Activated CD8-positive, alpha-beta T cell treated with anti-CD3 and anti-CD28 coated beads, Interleukin-2, amount 10 ng/mL, durations not matched to agents 7 days and 5 days (primary cell): ENCODE measurements at regions not wholly inside any gene's neighbourhood (a gene's known extent, or its start where the extent isn't known, plus 50 kb on each side); places are given as distances from the start of the nearest gene placed in this dataset.

Experiments used
- ATAC-seq: fragments of 150-1000 bp; cut with Tn5 transposase; one replicate; pipeline ENCODE4 v1.10.0; 2021; ENCODE audit warnings: moderate library complexity
- CTCF ChIA-PET: fragments of 350-600 bp; sonication (Branson Sonifier 250); formaldehyde crosslinking; loops from one replicate; lab custom pipeline; 2021; ENCODE audit warnings: antibody characterized with exemption; lab: Charles Lee
- POLR2A ChIA-PET: fragments of 350-600 bp; sonication (Branson Sonifier 250); formaldehyde crosslinking; loops from one replicate; lab custom pipeline; 2021; ENCODE audit warnings: antibody characterized with exemption; lab: Charles Lee
- DNase-seq: peaks from one replicate; pipeline ENCODE4 v3.0.0-alpha.2; 2020
- H3K27ac Mint-ChIP-seq: one replicate; pipeline ENCODE4 v1.8.0; 2021; ENCODE audit warnings: mild to moderate bottlenecking, mixed read lengths
- H3K27me3 Mint-ChIP-seq: one replicate; pipeline ENCODE4 v1.8.0; 2021; ENCODE audit warnings: low read depth, mixed read lengths
- H3K36me3 Mint-ChIP-seq: one replicate; pipeline ENCODE4 v1.8.0; 2021; ENCODE audit warnings: low read depth, mixed read lengths
- H3K4me1 Mint-ChIP-seq: one replicate; pipeline ENCODE4 v1.8.0; 2021; ENCODE audit warnings: low read depth, mixed read lengths
- H3K4me3 Mint-ChIP-seq: one replicate; pipeline ENCODE4 v1.8.0; 2021; ENCODE audit warnings: mild to moderate bottlenecking, mixed read lengths
- H3K9me3 Mint-ChIP-seq: one replicate; pipeline ENCODE4 v1.8.0; 2022; ENCODE audit warnings: mixed read lengths; ENCODE audit not compliant: insufficient read depth

GRCh38 chr4:125519371-125520146 lies 204.8 kb downstream of the FAT4 start:
- H3K4me3 Mint-ChIP-seq = no peak overlapping the region
- H3K27ac Mint-ChIP-seq = no peak overlapping the region
- no peak for ATAC-seq
- H3K4me1 Mint-ChIP-seq = no peaks in the 10 kb centered on the region
- peaks cover 9% of the 10 kb centered on the region for H3K9me3 Mint-ChIP-seq
- ChIA-PET POLR2A (no interaction called here), CTCF (no interaction called here)
- H3K27me3 Mint-ChIP-seq = no peaks in the 10 kb centered on the region
- DNase-seq = no peak
- H3K36me3 Mint-ChIP-seq = no peaks in the 10 kb centered on the region

- Mint-ChIP-seq H3K9me3 (peaks cover 9% of the 10 kb centered on the region), H3K27ac (no peak overlapping the region), H3K36me3 (no peaks in the 10 kb centered on the region), H3K27me3 (no peaks in the 10 kb centered on the region), H3K4me1 (no peaks in the 10 kb centered on the region), H3K4me3 (no peak overlapping the region)
- POLR2A ChIA-PET = no interaction called here
- ATAC-seq (no peak), DNase-seq (no peak)
- CTCF ChIA-PET = no interaction called here
These were observed 205.7 kb downstream of the FAT4 start for GRCh38 chr4:125520258-125520990.

GRCh38 chr4:125522588-125522987 lies 207.8 kb downstream of the FAT4 start:
- ChIA-PET CTCF (no interaction called here), POLR2A (no interaction called here)
- Mint-ChIP-seq H3K27me3 (no peaks in the 10 kb centered on the region), H3K4me1 (no peaks in the 10 kb centered on the region), H3K4me3 (no peak overlapping the region), H3K9me3 (peaks cover 4% of the 10 kb centered on the region), H3K27ac (no peak overlapping the region), H3K36me3 (no peaks in the 10 kb centered on the region)
- DNase-seq (no peak), ATAC-seq (no peak)

GRCh38 chr4:125522992-125523391 lies 208.2 kb downstream of the FAT4 start:
- ChIA-PET CTCF (no interaction called here), POLR2A (no interaction called here)
- H3K4me1 Mint-ChIP-seq = no peaks in the 10 kb centered on the region
- no peak for ATAC-seq
- H3K27ac Mint-ChIP-seq = no peak overlapping the region
- H3K27me3 Mint-ChIP-seq = no peaks in the 10 kb centered on the region
- H3K4me3 Mint-ChIP-seq = no peak overlapping the region
- H3K9me3 Mint-ChIP-seq = peaks cover 4% of the 10 kb centered on the region
- H3K36me3 Mint-ChIP-seq = no peaks in the 10 kb centered on the region
- no peak for DNase-seq

- Mint-ChIP-seq H3K4me1 (no peaks in the 10 kb centered on the region), H3K27ac (no peak overlapping the region), H3K36me3 (no peaks in the 10 kb centered on the region), H3K4me3 (no peak overlapping the region), H3K27me3 (no peaks in the 10 kb centered on the region), H3K9me3 (peaks cover 7% of the 10 kb centered on the region)
- ATAC-seq = no peak
- POLR2A ChIA-PET = no interaction called here
- CTCF ChIA-PET = no interaction called here
- DNase-seq = no peak
These were observed 211.7 kb downstream of the FAT4 start for GRCh38 chr4:125526420-125526819.

GRCh38 chr4:125527681-125528080 lies 212.9 kb downstream of the FAT4 start:
- ChIA-PET POLR2A (no interaction called here), CTCF (no interaction called here)
- no peak overlapping the region for H3K4me3 Mint-ChIP-seq
- no peaks in the 10 kb centered on the region for H3K4me1 Mint-ChIP-seq
- H3K27ac Mint-ChIP-seq = no peak overlapping the region
- H3K9me3 Mint-ChIP-seq = peaks cover 7% of the 10 kb centered on the region
- no peak for ATAC-seq
- no peaks in the 10 kb centered on the region for H3K27me3 Mint-ChIP-seq
- no peak for DNase-seq
- no peaks in the 10 kb centered on the region for H3K36me3 Mint-ChIP-seq

GRCh38 chr4:125529071-125529470 lies 214.3 kb downstream of the FAT4 start:
- H3K27me3 Mint-ChIP-seq = no peaks in the 10 kb centered on the region
- H3K9me3 Mint-ChIP-seq = peaks cover 3% of the 10 kb centered on the region
- no peaks in the 10 kb centered on the region for H3K36me3 Mint-ChIP-seq
- CTCF ChIA-PET = no interaction called here
- ATAC-seq = no peak
- H3K27ac Mint-ChIP-seq = no peak overlapping the region
- DNase-seq = no peak
- H3K4me3 Mint-ChIP-seq = no peak overlapping the region
- POLR2A ChIA-PET = no interaction called here
- no peaks in the 10 kb centered on the region for H3K4me1 Mint-ChIP-seq

GRCh38 chr4:125538670-125539069 lies 223.9 kb downstream of the FAT4 start:
- CTCF ChIA-PET = no interaction called here
- H3K27me3 Mint-ChIP-seq = no peaks in the 10 kb centered on the region
- no peaks in the 10 kb centered on the region for H3K9me3 Mint-ChIP-seq
- POLR2A ChIA-PET = no interaction called here
- DNase-seq (no peak), ATAC-seq (no peak)
- no peak overlapping the region for H3K27ac Mint-ChIP-seq
- H3K36me3 Mint-ChIP-seq = no peaks in the 10 kb centered on the region
- H3K4me3 Mint-ChIP-seq = no peak overlapping the region
- H3K4me1 Mint-ChIP-seq = no peaks in the 10 kb centered on the region

- POLR2A ChIA-PET = no interaction called here
- Mint-ChIP-seq H3K27me3 (no peaks in the 10 kb centered on the region), H3K4me3 (no peak overlapping the region), H3K9me3 (no peaks in the 10 kb centered on the region), H3K36me3 (no peaks in the 10 kb centered on the region), H3K4me1 (no peaks in the 10 kb centered on the region), H3K27ac (no peak overlapping the region)
- CTCF ChIA-PET = no interaction called here
- no peak for DNase-seq
- ATAC-seq = no peak
These were observed 224.9 kb downstream of the FAT4 start for GRCh38 chr4:125539691-125540090.

GRCh38 chr4:125541836-125542385 lies 227.2 kb downstream of the FAT4 start:
- Mint-ChIP-seq H3K36me3 (no peaks in the 10 kb centered on the region), H3K27me3 (no peaks in the 10 kb centered on the region), H3K4me3 (no peak overlapping the region), H3K27ac (no peak overlapping the region), H3K4me1 (no peaks in the 10 kb centered on the region), H3K9me3 (no peaks in the 10 kb centered on the region)
- CTCF ChIA-PET = no interaction called here
- POLR2A ChIA-PET = no interaction called here
- ATAC-seq = no peak
- no peak for DNase-seq

GRCh38 chr4:125546272-125546671 lies 231.5 kb downstream of the FAT4 start:
- Mint-ChIP-seq H3K4me1 (no peaks in the 10 kb centered on the region), H3K27ac (no peak overlapping the region), H3K27me3 (no peaks in the 10 kb centered on the region), H3K36me3 (no peaks in the 10 kb centered on the region), H3K9me3 (no peaks in the 10 kb centered on the region), H3K4me3 (no peak overlapping the region)
- ChIA-PET CTCF (no interaction called here), POLR2A (no interaction called here)
- ATAC-seq (no peak), DNase-seq (no peak)

GRCh38 chr4:125547836-125548235 lies 233.1 kb downstream of the FAT4 start:
- Mint-ChIP-seq H3K36me3 (no peaks in the 10 kb centered on the region), H3K4me1 (no peaks in the 10 kb centered on the region), H3K9me3 (peaks cover under 1% of the 10 kb centered on the region), H3K27me3 (no peaks in the 10 kb centered on the region), H3K4me3 (no peak overlapping the region), H3K27ac (no peak overlapping the region)
- ChIA-PET POLR2A (no interaction called here), CTCF (no interaction called here)
- DNase-seq (no peak), ATAC-seq (no peak)
